ENCODE measurements at regions not wholly inside any gene's neighbourhood (a gene's known extent, or its start where the extent isn't known, plus 50 kb on each side); places are given as distances from the start of the nearest gene placed in this dataset.

- DNase-seq, result no peak
Observed at GRCh38 chr9:12612211-12612770, 80.9 kb upstream of the TYRP1 start.

- no peak for DNase-seq
Observed at GRCh38 chr9:12613071-12613470, 80.1 kb upstream of the TYRP1 start.

- no peak for DNase-seq
Observed at GRCh38 chr9:12614488-12614887, 78.7 kb upstream of the TYRP1 start.

- DNase-seq, result no peak
Observed at GRCh38 chr9:12618956-12619355, 74.2 kb upstream of the TYRP1 start.

- DNase-seq, result no peak
Observed at GRCh38 chr9:12625844-12626243, 67.3 kb upstream of the TYRP1 start.

GRCh38 chr9:12627096-12627495 is 66.1 kb upstream of the TYRP1 start:
- no peak for DNase-seq

GRCh38 chr9:12628546-12628945 is 64.6 kb upstream of the TYRP1 start:
- no peak for DNase-seq

- DNase-seq, result no peak
Observed at GRCh38 chr9:12629067-12629466, 64.1 kb upstream of the TYRP1 start.

GRCh38 chr9:12631866-12632265 is 61.3 kb upstream of the TYRP1 start:
- DNase-seq, result no peak

GRCh38 chr9:12633016-12633765 is 60.0 kb upstream of the TYRP1 start:
- no peak for DNase-seq

- DNase-seq, result no peak
Observed at GRCh38 chr9:12640016-12640587, 53.1 kb upstream of the TYRP1 start.

GRCh38 chr9:12640866-12641636 is 52.1 kb upstream of the TYRP1 start:
- DNase-seq, result no peak
